Endothelial cell of hepatic sinusoid (primary cell): ENCODE measurements at regions not wholly inside any gene's neighbourhood (a gene's known extent, or its start where the extent isn't known, plus 50 kb on each side); places are given as distances from the start of the nearest gene placed in this dataset.
"Not testable (repeated sequence)": the region's sequence is repeated elsewhere in the genome, so short reads cannot be mapped to it uniquely, and the experiment has no call there.

Source experiments
- in situ Hi-C: cut with HindIII; loops from 2 replicates; pipeline ENCODE4 v1.10.0; 2017; ENCODE audit warnings: low sequenced_read_pairs

- in situ Hi-C loops, result no loop called here
Observed at GRCh38 chr5:136924490-136924889, 559.1 kb upstream of the TRPC7 start.

GRCh38 chr5:136910625-136911024 is 545.3 kb upstream of the TRPC7 start:
- in situ Hi-C loops, result no loop called here

- in situ Hi-C loops, result no loop called here
Observed at GRCh38 chr5:136909906-136910305, 544.6 kb upstream of the TRPC7 start.

- in situ Hi-C loops, result no loop called here
Observed at GRCh38 chr5:136907371-136907770, 542.0 kb upstream of the TRPC7 start.

- in situ Hi-C loops, result no loop called here
Observed at GRCh38 chr5:136906545-136906944, 541.2 kb upstream of the TRPC7 start.

GRCh38 chr5:136905571-136905970 is 540.2 kb upstream of the TRPC7 start:
- in situ Hi-C loops, result no loop called here

GRCh38 chr5:136894070-136894469 is 528.7 kb upstream of the TRPC7 start:
- in situ Hi-C loops, result no loop called here

GRCh38 chr5:136892000-136892399 is 526.7 kb upstream of the TRPC7 start:
- in situ Hi-C loops, result no loop called here

GRCh38 chr5:136891175-136891972 is 526.0 kb upstream of the TRPC7 start:
- in situ Hi-C loops, result no loop called here

GRCh38 chr5:136890431-136891148 is 525.2 kb upstream of the TRPC7 start:
- in situ Hi-C loops, result no loop called here

- in situ Hi-C loops, result no loop called here
Observed at GRCh38 chr5:136886608-136887007, 521.3 kb upstream of the TRPC7 start.

GRCh38 chr5:136864960-136865359 is 499.6 kb upstream of the TRPC7 start:
- in situ Hi-C loops, result no loop called here

- in situ Hi-C loops, result no loop called here
Observed at GRCh38 chr5:136856648-136857047, 491.3 kb upstream of the TRPC7 start.

GRCh38 chr5:136853971-136854370 is 488.6 kb upstream of the TRPC7 start:
- in situ Hi-C loops, result no loop called here

- in situ Hi-C loops, result no loop called here
Observed at GRCh38 chr5:136840601-136841000, 475.3 kb upstream of the TRPC7 start.

- in situ Hi-C loops, result no loop called here
Observed at GRCh38 chr5:136836093-136836492, 470.7 kb upstream of the TRPC7 start.

- in situ Hi-C loops, result no loop called here
Observed at GRCh38 chr5:136820848-136821247, 455.5 kb upstream of the TRPC7 start.

GRCh38 chr5:136819526-136820302 is 454.4 kb upstream of the TRPC7 start:
- in situ Hi-C loops, result no loop called here

- in situ Hi-C loops, result no loop called here
Observed at GRCh38 chr5:136816327-136816726, 451.0 kb upstream of the TRPC7 start.

- in situ Hi-C loops, result no loop called here
Observed at GRCh38 chr5:136814619-136815378, 449.5 kb upstream of the TRPC7 start.

- in situ Hi-C loops, result not testable (repeated sequence)
Observed at GRCh38 chr5:136812270-136812669, 446.9 kb upstream of the TRPC7 start.
